ENCODE measurements at regions not wholly inside any gene's neighbourhood (a gene's known extent, or its start where the extent isn't known, plus 50 kb on each side); places are given as distances from the start of the nearest gene placed in this dataset.
A peak's percentile ranks its signal among the peaks of the same experiment; 100 is the strongest.

DNA sequence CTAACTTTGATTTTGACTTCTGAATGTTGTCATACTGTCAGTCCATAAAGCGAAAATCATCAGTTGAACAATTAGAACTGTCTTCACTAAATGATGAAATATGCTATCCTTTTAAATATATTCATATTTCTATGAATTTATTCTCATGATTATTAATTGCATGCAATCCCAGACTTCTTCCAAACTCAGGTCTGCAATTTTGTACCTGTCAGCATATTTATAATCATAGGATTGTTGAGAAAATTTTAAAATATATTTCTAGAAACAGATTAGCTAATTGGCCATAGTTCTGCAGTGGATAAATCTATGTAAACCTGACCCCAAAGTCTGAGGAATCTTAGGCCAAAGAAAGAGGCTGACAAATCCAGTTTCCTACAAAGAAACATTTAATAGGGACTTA lies 347.5 kb downstream of the SLCO4C1 start:
- TF ChIP-seq, protein P1, sequence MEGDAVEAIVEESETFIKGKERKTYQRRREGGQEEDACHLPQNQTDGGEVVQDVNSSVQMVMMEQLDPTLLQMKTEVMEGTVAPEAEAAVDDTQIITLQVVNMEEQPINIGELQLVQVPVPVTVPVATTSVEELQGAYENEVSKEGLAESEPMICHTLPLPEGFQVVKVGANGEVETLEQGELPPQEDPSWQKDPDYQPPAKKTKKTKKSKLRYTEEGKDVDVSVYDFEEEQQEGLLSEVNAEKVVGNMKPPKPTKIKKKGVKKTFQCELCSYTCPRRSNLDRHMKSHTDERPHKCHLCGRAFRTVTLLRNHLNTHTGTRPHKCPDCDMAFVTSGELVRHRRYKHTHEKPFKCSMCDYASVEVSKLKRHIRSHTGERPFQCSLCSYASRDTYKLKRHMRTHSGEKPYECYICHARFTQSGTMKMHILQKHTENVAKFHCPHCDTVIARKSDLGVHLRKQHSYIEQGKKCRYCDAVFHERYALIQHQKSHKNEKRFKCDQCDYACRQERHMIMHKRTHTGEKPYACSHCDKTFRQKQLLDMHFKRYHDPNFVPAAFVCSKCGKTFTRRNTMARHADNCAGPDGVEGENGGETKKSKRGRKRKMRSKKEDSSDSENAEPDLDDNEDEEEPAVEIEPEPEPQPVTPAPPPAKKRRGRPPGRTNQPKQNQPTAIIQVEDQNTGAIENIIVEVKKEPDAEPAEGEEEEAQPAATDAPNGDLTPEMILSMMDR (IDR thresholded peaks at IDR 0.05; ENCODE audit: borderline replicate concordance, control extremely low read depth, extremely low read depth, insufficient read depth, missing control alignments) = no peak
- DNase-seq (ENCODE audit: low spot score) = no peak
- in situ Hi-C loops (cut with MboI; ENCODE audit: low sequenced_read_pairs, unreplicated experiment) = no loop called here

DNA sequence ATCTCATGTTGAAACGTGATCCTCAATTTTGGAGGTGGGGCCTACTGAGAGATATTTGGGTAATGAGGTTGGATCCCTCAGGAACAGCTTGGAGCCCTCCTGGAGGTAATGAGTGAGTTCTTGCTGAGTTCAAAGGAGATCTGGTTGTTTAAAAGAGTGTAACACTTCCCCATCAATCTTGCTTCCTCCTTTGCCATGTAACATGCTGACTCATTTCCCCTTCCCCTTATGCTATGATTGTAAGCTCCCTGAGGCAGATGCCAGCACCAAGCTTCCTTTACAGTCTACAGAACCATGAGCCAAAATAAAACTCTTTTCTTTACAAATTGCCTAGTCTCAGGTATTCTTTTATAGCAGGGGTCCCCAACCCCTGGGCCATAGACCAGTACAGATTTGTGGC lies 352.3 kb downstream of the SLCO4C1 start:
- no peak for DNase-seq (ENCODE audit: low spot score)
- in situ Hi-C loops (cut with MboI; ENCODE audit: low sequenced_read_pairs, unreplicated experiment) = no loop called here
- TF ChIP-seq, protein P1 (IDR thresholded peaks at IDR 0.05; ENCODE audit: borderline replicate concordance, control extremely low read depth, extremely low read depth, insufficient read depth, missing control alignments) = no peak

GRCh38 chr5:101942321-101942882 lies 353.7 kb downstream of the SLCO4C1 start:
- DNase-seq (ENCODE audit: low spot score) = no peak
- in situ Hi-C loops (cut with MboI; ENCODE audit: low sequenced_read_pairs, unreplicated experiment) = no loop called here
- TF ChIP-seq, protein P1 (IDR thresholded peaks at IDR 0.05; ENCODE audit: borderline replicate concordance, control extremely low read depth, extremely low read depth, insufficient read depth, missing control alignments) = peak; percentile 36

DNA sequence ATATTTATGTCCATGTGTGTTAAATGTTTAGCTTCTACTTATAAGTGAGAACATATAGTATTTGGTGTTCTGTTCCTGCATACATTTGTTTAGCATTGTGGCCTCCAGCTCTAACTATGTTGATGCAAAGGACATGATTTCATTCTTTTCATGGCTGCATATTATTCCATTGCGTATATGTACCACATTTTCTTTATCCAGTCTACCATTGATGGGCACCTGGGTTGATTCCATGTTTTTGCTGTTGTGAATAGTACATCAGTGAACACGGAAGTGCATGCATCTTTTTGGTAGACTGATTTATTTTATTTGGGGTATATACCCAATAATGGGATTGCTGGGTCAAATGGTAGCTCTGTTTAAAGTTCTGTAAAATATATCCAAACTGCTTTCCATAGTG lies 359.0 kb downstream of the SLCO4C1 start:
- in situ Hi-C loops (cut with MboI; ENCODE audit: low sequenced_read_pairs, unreplicated experiment) = no loop called here
- no peak for DNase-seq (ENCODE audit: low spot score)
- TF ChIP-seq, protein P1 (IDR thresholded peaks at IDR 0.05; ENCODE audit: borderline replicate concordance, control extremely low read depth, extremely low read depth, insufficient read depth, missing control alignments) = no peak

- in situ Hi-C loops (cut with MboI; ENCODE audit: low sequenced_read_pairs, unreplicated experiment) = no loop called here
- TF ChIP-seq, protein P1 (IDR thresholded peaks at IDR 0.05; ENCODE audit: borderline replicate concordance, control extremely low read depth, extremely low read depth, insufficient read depth, missing control alignments) = no peak
These were observed 361.0 kb downstream of the SLCO4C1 start for GRCh38 chr5:101935086-101935485.

GRCh38 chr5:101932599-101932998 lies 363.5 kb downstream of the SLCO4C1 start:
- in situ Hi-C loops (cut with MboI; ENCODE audit: low sequenced_read_pairs, unreplicated experiment) = no loop called here
- DNase-seq (ENCODE audit: low spot score) = no peak
- TF ChIP-seq, protein P1 (IDR thresholded peaks at IDR 0.05; ENCODE audit: borderline replicate concordance, control extremely low read depth, extremely low read depth, insufficient read depth, missing control alignments) = no peak

More at GRCh38 chr5:101935086-101935485, 361.0 kb downstream of the SLCO4C1 start:
- DNase-seq (ENCODE audit: low spot score) = no peak
